GM13976 (cell line): ENCODE measurements at regions not wholly inside any gene's neighbourhood (a gene's known extent, or its start where the extent isn't known, plus 50 kb on each side); places are given as distances from the start of the nearest gene placed in this dataset.

Source experiments
- DNase-seq: peaks from one replicate; pipeline ENCODE4 v3.0.0; 2012; ENCODE audit warnings: low spot score
- CTCF ChIP-seq: IDR thresholded peaks from 2 replicates; pipeline ENCODE4 v1.5.1; 2012; ENCODE audit warnings: borderline replicate concordance, mild to moderate bottlenecking; ENCODE audit not compliant: insufficient read depth; ENCODE audit errors: extremely low read depth, missing control alignments, control extremely low read depth
- in situ Hi-C: fragments of 300-500 bp; cut with MboI; formaldehyde crosslinking; loops from one replicate; pipeline ENCODE4 v1.12.0; 2022; ENCODE audit warnings: low sequenced_read_pairs, mixed read lengths, inconsistent platforms; ENCODE audit not compliant: unreplicated experiment

GRCh38 chr1:215005078-215005477, 77.5 kb upstream of the KCNK2 start:
- no peak for DNase-seq
- no peak for TF ChIP-seq CTCF
- in situ Hi-C loops: no loop called here

- TF ChIP-seq CTCF: no peak
- no peak for DNase-seq
- in situ Hi-C loops: no loop called here
Measured at GRCh38 chr1:215005656-215006345, 76.7 kb upstream of the KCNK2 start.

GRCh38 chr1:215007880-215008279, 74.7 kb upstream of the KCNK2 start:
- no peak for DNase-seq
- TF ChIP-seq CTCF: no peak
- in situ Hi-C loops: no loop called here

DNA sequence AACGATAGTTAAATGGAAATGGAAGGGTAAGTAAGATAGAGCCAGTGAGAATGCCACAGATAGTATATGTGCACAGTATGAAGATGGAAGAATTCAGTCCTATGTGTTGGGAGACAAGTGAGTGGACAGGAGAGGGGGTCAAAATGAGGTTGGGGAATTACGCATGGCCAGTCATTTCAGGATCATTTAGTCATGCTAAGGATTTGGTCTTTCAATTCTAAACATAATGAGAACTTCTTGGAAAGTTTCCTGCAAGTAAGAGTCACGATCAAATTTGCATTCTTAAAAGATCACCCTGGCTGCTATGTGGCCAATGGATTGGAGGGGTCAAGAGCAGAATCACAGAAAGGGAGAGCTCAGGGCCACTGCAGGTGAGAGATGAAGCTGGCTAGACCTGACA, 64.0 kb upstream of the KCNK2 start:
- in situ Hi-C loops: no loop called here
- DNase-seq: no peak
- TF ChIP-seq CTCF: no peak

GRCh38 chr1:215022204-215022603, 60.3 kb upstream of the KCNK2 start:
- in situ Hi-C loops: no loop called here
- no peak for TF ChIP-seq CTCF
- no peak for DNase-seq

GRCh38 chr1:215022741-215023141, 59.8 kb upstream of the KCNK2 start:
- in situ Hi-C loops: no loop called here
- no peak for TF ChIP-seq CTCF
- no peak for DNase-seq
